Mucosa of gallbladder (tissue), 1 donor: ENCODE measurements at regions not wholly inside any gene's neighbourhood (a gene's known extent, or its start where the extent isn't known, plus 50 kb on each side); places are given as distances from the start of the nearest gene placed in this dataset.
"Not testable (repeated sequence)": the region's sequence is repeated elsewhere in the genome, so short reads cannot be mapped to it uniquely, and the experiment has no call there.

Experiments
- DNase-seq: peaks from one replicate; pipeline ENCODE4 v3.0.0-alpha.2; 2020; ENCODE audit warnings: low spot score
- donor health status: DM: no; HTN: no; CAD: no.

- no peak for DNase-seq
Measured at GRCh38 chr4:42205541-42205940, 53.1 kb upstream of the BEND4 start.

GRCh38 chr4:42216664-42217063, 64.2 kb upstream of the BEND4 start:
- DNase-seq: no peak

GRCh38 chr4:42225286-42225685, 72.8 kb upstream of the BEND4 start:
- DNase-seq: no peak

GRCh38 chr4:42234817-42235216, 82.4 kb upstream of the BEND4 start:
- no peak for DNase-seq

GRCh38 chr4:42235304-42236021, 83.0 kb upstream of the BEND4 start:
- DNase-seq: no peak

- DNase-seq: no peak
Measured at GRCh38 chr4:42237010-42237409, 84.6 kb upstream of the BEND4 start.

GRCh38 chr4:42237451-42237850, 85.0 kb upstream of the BEND4 start:
- no peak for DNase-seq

GRCh38 chr4:42248972-42249371, 96.5 kb upstream of the BEND4 start:
- no peak for DNase-seq

GRCh38 chr4:42252315-42252714, 99.9 kb upstream of the BEND4 start:
- no peak for DNase-seq

- DNase-seq: not testable (repeated sequence)
Measured at GRCh38 chr4:42257645-42258044, 105.2 kb upstream of the BEND4 start.

GRCh38 chr4:42262701-42263490, 110.4 kb upstream of the BEND4 start:
- no peak for DNase-seq

GRCh38 chr4:42265782-42266602, 113.5 kb upstream of the BEND4 start:
- no peak for DNase-seq

- DNase-seq: no peak
Measured at GRCh38 chr4:42267724-42268123, 115.3 kb upstream of the BEND4 start.

GRCh38 chr4:42268824-42269223, 116.4 kb upstream of the BEND4 start:
- DNase-seq: no peak

- DNase-seq: no peak
Measured at GRCh38 chr4:42271096-42271495, 118.6 kb upstream of the BEND4 start.

GRCh38 chr4:42277291-42277690, 120.0 kb upstream of the SHISA3 start:
- DNase-seq: no peak

- no peak for DNase-seq
Measured at GRCh38 chr4:42278709-42279324, 118.5 kb upstream of the SHISA3 start.

- DNase-seq: no peak
Measured at GRCh38 chr4:42280327-42281095, 116.8 kb upstream of the SHISA3 start.

GRCh38 chr4:42281324-42282020, 115.8 kb upstream of the SHISA3 start:
- no peak for DNase-seq

GRCh38 chr4:42282081-42282901, 115.0 kb upstream of the SHISA3 start:
- DNase-seq: peak; percentile 52
